HG03520 (cell line): ENCODE measurements at regions not wholly inside any gene's neighbourhood (a gene's known extent, or its start where the extent isn't known, plus 50 kb on each side); places are given as distances from the start of the nearest gene placed in this dataset.
"Not testable (repeated sequence)": the region's sequence is repeated elsewhere in the genome, so short reads cannot be mapped to it uniquely, and the experiment has no call there.

Source experiments
- ATAC-seq: cut with Tn5 transposase; IDR thresholded peaks from one replicate; pipeline ENCODE4 v1.9.1; 2021; ENCODE audit warnings: mild to moderate bottlenecking, moderate library complexity; ENCODE audit not compliant: unreplicated experiment

DNA sequence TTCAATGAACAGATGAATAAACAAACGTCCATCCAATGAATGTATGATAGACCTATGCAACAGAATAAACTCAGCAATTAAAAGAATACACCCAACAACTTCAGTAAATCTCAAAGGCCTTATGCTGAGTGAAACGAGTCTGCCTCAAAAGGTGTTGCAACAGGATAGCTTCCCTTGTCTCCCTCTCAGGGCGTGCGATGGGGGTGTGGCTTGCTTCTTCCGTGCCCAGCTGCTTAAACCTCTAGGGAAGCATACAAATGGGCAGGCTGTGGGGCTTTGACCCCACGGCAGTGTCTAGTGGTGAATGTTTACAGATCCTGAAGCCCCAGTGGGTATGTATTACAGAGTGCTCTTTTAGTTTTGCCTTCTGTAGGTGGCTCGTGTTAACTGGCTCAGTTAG, 87.0 kb upstream of the CCL21 start:
- ATAC-seq: no peak

- no peak for ATAC-seq
Observed at GRCh38 chr9:34793428-34793827, 83.5 kb upstream of the CCL21 start.

DNA sequence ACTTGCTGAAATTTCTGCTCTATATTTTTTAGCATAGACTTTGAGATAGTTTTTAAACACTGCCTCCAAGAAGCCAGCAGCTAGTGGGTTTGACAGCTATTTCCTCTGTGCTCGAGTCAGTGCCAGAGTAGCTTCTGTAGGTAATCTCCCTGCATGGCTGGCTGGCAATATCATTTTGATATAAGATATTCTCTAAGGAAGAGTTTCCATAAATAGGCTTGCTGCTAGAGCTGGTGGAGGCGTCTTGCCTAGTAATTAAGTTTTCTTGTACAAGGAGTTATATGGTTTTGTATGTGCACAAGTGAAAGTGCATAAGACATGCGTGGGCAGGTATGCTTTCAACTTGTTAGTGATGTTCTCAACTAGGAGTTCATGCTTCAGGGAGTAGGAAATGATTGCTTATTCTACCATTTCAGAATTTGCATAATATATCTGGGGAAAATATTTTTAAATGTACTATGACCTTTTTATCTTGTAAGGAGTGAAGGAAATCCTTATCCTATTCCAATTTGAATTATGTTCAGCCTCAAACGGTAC, 74.1 kb upstream of the CCL21 start:
- no peak for ATAC-seq

GRCh38 chr9:34782372-34782771, 72.4 kb upstream of the CCL21 start:
- no peak for ATAC-seq

- no peak for ATAC-seq
Observed at GRCh38 chr9:34777666-34778065, 67.7 kb upstream of the CCL21 start.

- ATAC-seq: no peak
Observed at GRCh38 chr9:34773955-34774354, 64.0 kb upstream of the CCL21 start.

DNA sequence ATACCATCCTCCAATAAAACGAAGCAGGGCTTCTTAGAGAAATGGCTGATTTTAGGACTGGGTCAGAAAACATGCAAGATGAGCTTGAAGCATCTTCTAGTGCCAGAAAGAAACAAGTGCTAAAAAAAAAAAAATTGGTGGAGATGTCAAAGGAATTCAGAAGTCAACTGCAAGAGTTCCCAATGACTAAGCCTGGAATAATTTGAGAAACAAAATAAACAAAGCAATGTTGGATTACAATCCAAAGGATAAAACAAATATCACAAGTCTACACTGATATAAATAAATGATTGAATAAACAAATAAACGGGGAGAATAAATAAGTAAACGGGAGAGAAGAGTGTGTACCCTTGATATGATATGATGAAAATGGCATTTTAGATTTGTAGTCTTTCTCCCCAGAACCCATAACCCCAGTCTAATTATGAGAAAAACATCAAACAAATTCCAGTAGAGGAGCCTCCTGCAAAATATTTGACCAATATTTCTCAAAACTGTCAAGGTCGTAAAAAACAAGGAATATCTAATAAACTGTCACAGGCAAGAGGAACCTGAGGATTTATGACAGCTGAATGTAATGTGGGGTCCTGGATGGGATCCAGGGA, 63.5 kb upstream of the CCL21 start:
- ATAC-seq: no peak

DNA sequence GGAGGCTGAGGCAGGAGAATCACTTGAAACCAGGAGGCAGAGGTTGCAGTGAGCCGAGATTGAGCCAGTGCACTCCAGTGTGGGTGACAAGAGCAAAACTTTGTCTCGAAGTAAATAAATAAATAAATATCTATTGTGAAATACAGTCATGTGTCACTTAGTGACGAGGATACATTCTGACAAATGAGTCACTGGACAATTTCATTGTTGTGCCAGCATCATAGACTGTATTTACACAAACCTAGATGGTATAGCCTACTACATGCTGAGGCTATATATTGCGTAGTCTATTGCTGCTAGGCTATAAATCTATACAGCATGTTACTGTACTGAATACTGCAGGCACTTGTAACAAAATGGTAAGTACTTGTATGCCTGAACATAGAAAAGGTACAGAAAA, 61.1 kb upstream of the CCL21 start:
- ATAC-seq: no peak

GRCh38 chr9:34767087-34767486, 57.2 kb upstream of the CCL21 start:
- ATAC-seq: not testable (repeated sequence)

DNA sequence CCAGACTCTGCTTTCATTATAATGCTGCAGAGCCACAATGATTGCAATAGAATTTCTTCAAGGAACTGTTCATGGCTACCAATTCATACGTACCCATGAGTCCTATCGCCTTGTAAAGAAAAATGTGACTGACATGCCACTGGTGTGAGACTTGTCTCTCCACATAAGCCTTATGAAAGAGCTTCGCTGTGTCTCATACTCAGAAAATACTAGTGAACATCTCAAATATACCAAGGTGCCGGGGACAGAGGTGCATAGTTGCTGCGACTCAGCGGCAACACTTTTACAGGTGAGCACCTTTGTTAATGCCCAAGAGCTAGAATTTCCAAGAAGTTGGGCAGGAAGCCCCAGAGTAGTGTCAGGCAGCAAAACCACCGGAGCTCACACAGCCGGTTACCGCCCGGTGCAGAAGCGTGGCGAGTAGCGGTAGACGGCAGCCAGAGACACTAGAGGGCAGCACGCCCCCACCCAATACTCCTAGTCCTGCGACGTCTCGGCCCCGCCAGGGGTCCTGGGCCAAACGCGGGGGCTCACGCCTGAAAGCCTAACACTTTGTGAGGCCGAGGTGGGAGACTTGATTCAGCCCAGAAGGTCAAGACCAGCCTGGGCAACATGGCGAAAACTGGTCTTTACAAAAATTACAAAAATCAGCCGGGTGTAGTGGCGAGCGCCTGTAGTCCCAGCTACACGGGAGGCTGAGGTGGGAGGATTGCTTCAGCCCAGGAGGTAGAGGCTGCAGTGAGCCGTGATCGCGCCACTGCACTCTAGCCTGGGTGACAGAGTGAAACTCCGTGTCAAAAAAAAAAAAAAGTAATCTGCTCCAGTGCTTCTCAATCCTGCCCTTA, 50.5 kb upstream of the CCL21 start:
- not testable (repeated sequence) for ATAC-seq
